BLaER1 (cell line): ENCODE measurements at regions not wholly inside any gene's neighbourhood (a gene's known extent, or its start where the extent isn't known, plus 50 kb on each side); places are given as distances from the start of the nearest gene placed in this dataset.
"Not testable (repeated sequence)": the region's sequence is repeated elsewhere in the genome, so short reads cannot be mapped to it uniquely, and the experiment has no call there.

ENCODE experiments used
- H3K27ac ChIP-seq: shearing (Covaris generic); formaldehyde crosslinking; 2 replicates; pipeline ENCODE4 v1.8.1; 2022
- H3K27me3 ChIP-seq: shearing (Covaris generic); formaldehyde crosslinking; 2 replicates; pipeline ENCODE4 v1.8.1; 2022
- H3K36me3 ChIP-seq: shearing (Covaris generic); formaldehyde crosslinking; 2 replicates; pipeline ENCODE4 v1.8.1; 2022
- H3K4me1 ChIP-seq: shearing (Covaris generic); formaldehyde crosslinking; 2 replicates; pipeline ENCODE4 v1.8.1; 2022
- H3K4me2 ChIP-seq: shearing (Covaris generic); formaldehyde crosslinking; 2 replicates; pipeline ENCODE4 v1.8.1; 2022
- H3K4me3 ChIP-seq: shearing (Covaris generic); formaldehyde crosslinking; 2 replicates; pipeline ENCODE4 v1.8.1; 2022
- H3K9ac ChIP-seq: shearing (Covaris generic); formaldehyde crosslinking; 2 replicates; pipeline ENCODE4 v1.8.1; 2022
- H3K9me3 ChIP-seq: shearing (Covaris generic); formaldehyde crosslinking; 2 replicates; pipeline ENCODE4 v1.8.1; 2022
- H4K20me1 ChIP-seq: shearing (Covaris generic); formaldehyde crosslinking; 2 replicates; pipeline ENCODE4 v1.8.1; 2022
- Cebpa-rat ChIP-seq: shearing (Covaris generic); IDR thresholded peaks from 2 replicates; pipeline ENCODE4 v1.8.1; 2022

GRCh38 chr2:131665716-131666115 lies 138.0 kb downstream of the CCDC74A start:
- not testable (repeated sequence) for H3K27ac ChIP-seq, H3K4me2 ChIP-seq
- peaks cover 22% of the 10 kb centered on the region; the same call in 1 of the 2 replicates for H3K4me1 ChIP-seq

GRCh38 chr2:131668794-131669540 lies 141.3 kb downstream of the CCDC74A start:
- not testable (repeated sequence) for H3K36me3 ChIP-seq, H4K20me1 ChIP-seq, H3K4me3 ChIP-seq, H3K27me3 ChIP-seq, H3K9ac ChIP-seq
- peak overlapping the region; percentile 78 for H3K27ac ChIP-seq
- peaks cover 15% of the 10 kb centered on the region; the same call in 1 of the 2 replicates for H3K9me3 ChIP-seq
- H3K4me2 ChIP-seq: peak overlapping the region; percentile 32; the same call in 1 of the 2 replicates
- peaks cover 40% of the 10 kb centered on the region; the same call in 1 of the 2 replicates for H3K4me1 ChIP-seq

More at GRCh38 chr2:131665716-131666115, 138.0 kb downstream of the CCDC74A start:
- not testable (repeated sequence) for H3K4me3 ChIP-seq, H4K20me1 ChIP-seq, H3K36me3 ChIP-seq, H3K9ac ChIP-seq, H3K27me3 ChIP-seq
- H3K9me3 ChIP-seq: peaks cover 15% of the 10 kb centered on the region; the same call in 1 of the 2 replicates

- not testable (repeated sequence) for H3K4me2 ChIP-seq, H4K20me1 ChIP-seq, H3K36me3 ChIP-seq, H3K27me3 ChIP-seq, H3K9ac ChIP-seq, H3K27ac ChIP-seq, H3K4me3 ChIP-seq
- Histone ChIP-seq H3K9me3 (peaks cover 15% of the 10 kb centered on the region; the same call in 1 of the 2 replicates), H3K4me1 (peaks cover 40% of the 10 kb centered on the region; the same call in 1 of the 2 replicates)
These were observed 144.3 kb downstream of the CCDC74A start for GRCh38 chr2:131671841-131672470.

- not testable (repeated sequence) for H3K9ac ChIP-seq, H3K36me3 ChIP-seq, H3K4me3 ChIP-seq, H4K20me1 ChIP-seq, H3K27ac ChIP-seq, H3K27me3 ChIP-seq
- H3K4me2 ChIP-seq: 0 out of 2 replicates have a peak overlapping the region, but pooled peaks have one; percentile 17
- peaks cover 15% of the 10 kb centered on the region; the same call in 1 of the 2 replicates for H3K9me3 ChIP-seq
- peaks cover 40% of the 10 kb centered on the region; the same call in 1 of the 2 replicates for H3K4me1 ChIP-seq
These were observed 145.0 kb downstream of the CCDC74A start for GRCh38 chr2:131672471-131673399.

- no peak for TF ChIP-seq Cebpa-rat
- H3K27me3 ChIP-seq: peaks cover 9% of the 10 kb centered on the region
- no peaks in the 10 kb centered on the region for H4K20me1 ChIP-seq
- 0 out of 2 replicates have a peak overlapping the region, but pooled peaks have one; percentile 31 for H3K4me3 ChIP-seq
- H3K4me2 ChIP-seq: peak overlapping the region; percentile 61
- no peak overlapping the region for H3K9ac ChIP-seq
- no peaks in the 10 kb centered on the region for H3K36me3 ChIP-seq
- peaks cover 31% of the 10 kb centered on the region; the same call in 1 of the 2 replicates for H3K4me1 ChIP-seq
- H3K27ac ChIP-seq: no peak overlapping the region
- H3K9me3 ChIP-seq: peaks cover 11% of the 10 kb centered on the region; the same call in 1 of the 2 replicates
These were observed 145.9 kb downstream of the CCDC74A start for GRCh38 chr2:131673400-131674173.

GRCh38 chr2:131674174-131674507 lies 146.5 kb downstream of the CCDC74A start:
- H3K4me3 ChIP-seq: no peak overlapping the region
- no peaks in the 10 kb centered on the region for H3K36me3 ChIP-seq
- H3K4me2 ChIP-seq: peak overlapping the region; percentile 61
- TF ChIP-seq Cebpa-rat: no peak
- H3K9me3 ChIP-seq: peaks cover 6% of the 10 kb centered on the region; the same call in 1 of the 2 replicates
- H3K27me3 ChIP-seq: peaks cover 9% of the 10 kb centered on the region
- H4K20me1 ChIP-seq: no peaks in the 10 kb centered on the region
- H3K4me1 ChIP-seq: peaks cover 26% of the 10 kb centered on the region; the same call in 1 of the 2 replicates
- H3K9ac ChIP-seq: no peak overlapping the region
- H3K27ac ChIP-seq: no peak overlapping the region

GRCh38 chr2:131681611-131682121 lies 154.0 kb downstream of the CCDC74A start:
- Histone ChIP-seq H3K4me3 (peak overlapping the region; percentile 88), H3K9ac (peak overlapping the region; percentile 90), H3K27ac (peak overlapping the region; percentile 93), H3K4me2 (peak overlapping the region; percentile 97), H3K4me1 (peaks cover 30% of the 10 kb centered on the region)
- H3K9me3 ChIP-seq, H3K36me3 ChIP-seq, H4K20me1 ChIP-seq, H3K27me3 ChIP-seq: not testable (repeated sequence)

- Histone ChIP-seq H4K20me1 (no peaks in the 10 kb centered on the region), H3K9me3 (no peaks in the 10 kb centered on the region), H3K4me2 (peak overlapping the region; percentile 97), H3K4me1 (peaks cover 30% of the 10 kb centered on the region), H3K36me3 (peaks cover 15% of the 10 kb centered on the region), H3K27me3 (no peaks in the 10 kb centered on the region), H3K9ac (peak overlapping the region; percentile 90), H3K4me3 (peak overlapping the region; percentile 88), H3K27ac (peak overlapping the region; percentile 93)
- TF ChIP-seq Cebpa-rat: no peak
These were observed 154.6 kb downstream of the CCDC74A start for GRCh38 chr2:131682122-131682944.

- Histone ChIP-seq H3K27ac (peak overlapping the region; percentile 93), H3K4me1 (peaks cover 30% of the 10 kb centered on the region)
These were observed 155.2 kb downstream of the CCDC74A start for GRCh38 chr2:131682945-131683330.

GRCh38 chr2:131684631-131685316 lies 157.1 kb downstream of the CCDC74A start:
- H3K9ac ChIP-seq, H3K4me3 ChIP-seq, H3K27me3 ChIP-seq, H4K20me1 ChIP-seq, H3K27ac ChIP-seq, H3K9me3 ChIP-seq: not testable (repeated sequence)
- Histone ChIP-seq H3K36me3 (peaks cover 38% of the 10 kb centered on the region), H3K4me1 (peaks cover 30% of the 10 kb centered on the region), H3K4me2 (peak overlapping the region; percentile 97)

More at GRCh38 chr2:131682945-131683330, 155.2 kb downstream of the CCDC74A start:
- H3K9me3 ChIP-seq, H3K27me3 ChIP-seq, H4K20me1 ChIP-seq: not testable (repeated sequence)
- Histone ChIP-seq H3K36me3 (peaks cover 21% of the 10 kb centered on the region), H3K4me3 (peak overlapping the region; percentile 88), H3K4me2 (peak overlapping the region; percentile 97), H3K9ac (peak overlapping the region; percentile 90)

- Histone ChIP-seq H3K9me3 (peaks cover 16% of the 10 kb centered on the region), H3K36me3 (peaks cover 53% of the 10 kb centered on the region), H3K4me1 (peaks cover 23% of the 10 kb centered on the region)
- H3K9ac ChIP-seq, H3K27me3 ChIP-seq, H4K20me1 ChIP-seq, H3K4me2 ChIP-seq, H3K27ac ChIP-seq, H3K4me3 ChIP-seq: not testable (repeated sequence)
These were observed 158.6 kb downstream of the CCDC74A start for GRCh38 chr2:131686164-131686893.
